ENCODE measurements at regions not wholly inside any gene's neighbourhood (a gene's known extent, or its start where the extent isn't known, plus 50 kb on each side); places are given as distances from the start of the nearest gene placed in this dataset.

DNA sequence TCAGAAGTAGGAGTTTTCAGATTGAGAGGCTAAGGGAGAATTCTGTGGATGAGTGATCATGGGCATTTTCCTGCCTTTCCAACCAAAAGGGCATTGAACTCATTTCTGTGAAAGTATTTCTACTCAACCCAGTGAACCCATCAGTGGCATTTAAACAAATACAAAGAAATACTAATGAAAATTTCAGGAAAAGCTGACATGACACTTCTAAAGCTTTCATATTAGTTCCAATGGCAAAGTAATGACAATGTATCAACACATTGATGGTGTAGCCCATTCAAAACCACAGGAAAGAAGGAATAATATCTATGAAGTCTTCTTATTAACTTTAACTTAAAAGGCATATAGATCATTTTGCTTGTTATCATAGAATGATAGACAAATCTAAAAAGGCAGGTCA is 183.5 kb upstream of the ANXA10 start:
- TF ChIP-seq EZH2 (IDR thresholded peaks at IDR 0.05; ENCODE audit: borderline replicate concordance, low read length), result no peak
- TF ChIP-seq, protein P1, sequence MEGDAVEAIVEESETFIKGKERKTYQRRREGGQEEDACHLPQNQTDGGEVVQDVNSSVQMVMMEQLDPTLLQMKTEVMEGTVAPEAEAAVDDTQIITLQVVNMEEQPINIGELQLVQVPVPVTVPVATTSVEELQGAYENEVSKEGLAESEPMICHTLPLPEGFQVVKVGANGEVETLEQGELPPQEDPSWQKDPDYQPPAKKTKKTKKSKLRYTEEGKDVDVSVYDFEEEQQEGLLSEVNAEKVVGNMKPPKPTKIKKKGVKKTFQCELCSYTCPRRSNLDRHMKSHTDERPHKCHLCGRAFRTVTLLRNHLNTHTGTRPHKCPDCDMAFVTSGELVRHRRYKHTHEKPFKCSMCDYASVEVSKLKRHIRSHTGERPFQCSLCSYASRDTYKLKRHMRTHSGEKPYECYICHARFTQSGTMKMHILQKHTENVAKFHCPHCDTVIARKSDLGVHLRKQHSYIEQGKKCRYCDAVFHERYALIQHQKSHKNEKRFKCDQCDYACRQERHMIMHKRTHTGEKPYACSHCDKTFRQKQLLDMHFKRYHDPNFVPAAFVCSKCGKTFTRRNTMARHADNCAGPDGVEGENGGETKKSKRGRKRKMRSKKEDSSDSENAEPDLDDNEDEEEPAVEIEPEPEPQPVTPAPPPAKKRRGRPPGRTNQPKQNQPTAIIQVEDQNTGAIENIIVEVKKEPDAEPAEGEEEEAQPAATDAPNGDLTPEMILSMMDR (IDR thresholded peaks at IDR 0.05; ENCODE audit: low read length), result no peak
